HepG2 (cell line): ENCODE measurements at regions not wholly inside any gene's neighbourhood (a gene's known extent, or its start where the extent isn't known, plus 50 kb on each side); places are given as distances from the start of the nearest gene placed in this dataset.
A peak's percentile ranks its signal among the peaks of the same experiment; 100 is the strongest.

Experiments
- ARID4A ChIP-seq: sonication (generic); formaldehyde crosslinking; IDR thresholded peaks from 2 replicates; pipeline ENCODE4 v1.5.0; 2020; ENCODE audit warnings: mild to moderate bottlenecking, missing genetic modification reagents, borderline replicate concordance
- ARNT ChIP-seq: fragments of 450-650 bp; IDR thresholded peaks from 2 replicates; pipeline ENCODE4 v1.6.1; 2017
- CAMTA2 ChIP-seq: sonication (generic); formaldehyde crosslinking; IDR thresholded peaks from 2 replicates; pipeline ENCODE4 v1.4.0; 2020; ENCODE audit warnings: mild to moderate bottlenecking, missing genetic modification reagents, borderline replicate concordance
- CEBPZ ChIP-seq: IDR thresholded peaks from 2 replicates; pipeline ENCODE4 v1.6.1; 2012; ENCODE audit warnings: low read length, improper control_type of control experiment
- KAT2B ChIP-seq: fragments of 150-350 bp; IDR thresholded peaks from 2 replicates; pipeline ENCODE4 v1.6.1; 2014; ENCODE audit warnings: low read depth, low read length, borderline replicate concordance
- NFRKB ChIP-seq: fragments of 450-650 bp; IDR thresholded peaks from 2 replicates; pipeline ENCODE4 v1.6.1; 2017
- NFYC ChIP-seq: IDR thresholded peaks from 2 replicates; pipeline ENCODE4 v1.6.1; 2016; ENCODE audit warnings: missing genetic modification reagents, missing compliant biosample characterization
- PCBP2 ChIP-seq: fragments of 200-400 bp; formaldehyde crosslinking; optimal IDR thresholded peaks from 2 replicates; pipeline ENCODE3; 2018; ENCODE audit warnings: low read length, low read depth; ENCODE audit not compliant: poor library complexity, severe bottlenecking
- PPARG ChIP-seq: conservative IDR thresholded peaks from 2 replicates; pipeline ENCODE4 v1.6.1; 2016; ENCODE audit warnings: missing biosample characterization, missing genetic modification reagents
- SP5 ChIP-seq: IDR thresholded peaks from 2 replicates; pipeline ENCODE4 v1.6.1; 2016; ENCODE audit warnings: low read depth, borderline replicate concordance
- SRSF1 ChIP-seq: fragments of 200-400 bp; formaldehyde crosslinking; optimal IDR thresholded peaks from 2 replicates; pipeline ENCODE3; 2017; ENCODE audit warnings: mild to moderate bottlenecking, low read depth, low read length, moderate library complexity
- TIGD3 ChIP-seq: sonication (generic); formaldehyde crosslinking; IDR thresholded peaks from 2 replicates; pipeline ENCODE4 v1.5.1; 2020; ENCODE audit warnings: mild to moderate bottlenecking, missing genetic modification reagents, borderline replicate concordance
- ZNF207 ChIP-seq: fragments of 450-650 bp; IDR thresholded peaks from 2 replicates; pipeline ENCODE4 v1.6.1; 2016; ENCODE audit warnings: antibody characterized with exemption, borderline replicate concordance
- ZNF275 ChIP-seq: sonication (generic); formaldehyde crosslinking; IDR thresholded peaks from 2 replicates; pipeline ENCODE4 v1.8.0; 2022; ENCODE audit warnings: missing genetic modification reagents, mild to moderate bottlenecking, inconsistent platforms, borderline replicate concordance
- ZNF296 ChIP-seq: sonication (generic); formaldehyde crosslinking; conservative IDR thresholded peaks from 2 replicates; pipeline ENCODE4 v1.5.0; 2020; ENCODE audit warnings: mild to moderate bottlenecking, missing genetic modification reagents
- ZNF383 ChIP-seq: sonication (generic); formaldehyde crosslinking; IDR thresholded peaks from 2 replicates; pipeline ENCODE4 v1.4.0; 2020; ENCODE audit warnings: missing genetic modification reagents, mild to moderate bottlenecking, borderline replicate concordance
- ZNF558 ChIP-seq: sonication (generic); formaldehyde crosslinking; IDR thresholded peaks from 2 replicates; pipeline ENCODE4 v1.9.0; 2022; ENCODE audit warnings: mild to moderate bottlenecking, missing genetic modification reagents, borderline replicate concordance
- ZSCAN29 ChIP-seq: sonication (generic); formaldehyde crosslinking; conservative IDR thresholded peaks from 2 replicates; pipeline ENCODE4 v1.4.0; 2020; ENCODE audit warnings: mild to moderate bottlenecking, missing genetic modification reagents

- TF ChIP-seq CAMTA2 = peak; percentile 64
- TF ChIP-seq TIGD3 (CRISPR knock-in tag) = no peak
- no peak for TF ChIP-seq CEBPZ
- TF ChIP-seq SRSF1 = peak; percentile 19
- TF ChIP-seq PCBP2 = no peak
- no peak for TF ChIP-seq ZNF275 (CRISPR knock-in tag)
- TF ChIP-seq ARNT = no peak
- TF ChIP-seq ZNF383 (CRISPR knock-in tag) = no peak
- TF ChIP-seq PPARG = no peak
- peak; percentile 82 for TF ChIP-seq NFYC (CRISPR knock-in tag)
- TF ChIP-seq ZNF207 = no peak
- TF ChIP-seq NFRKB = no peak
- TF ChIP-seq ZNF558 (CRISPR knock-in tag) = peak; percentile 60; the same call in 1 of the 2 replicates
- 0 out of 2 replicates have a peak, but pooled peaks have one; percentile 47 for TF ChIP-seq ZSCAN29
- no peak for TF ChIP-seq ZNF296 (CRISPR knock-in tag)
- no peak for TF ChIP-seq SP5
- TF ChIP-seq KAT2B = no peak
- peak; percentile 72; the same call in 1 of the 2 replicates for TF ChIP-seq ARID4A (CRISPR knock-in tag)
Measured at GRCh38 chr7:65251851-65252620, 121.6 kb upstream of the ZNF92 start (continued).
